ENCODE measurements at regions not wholly inside any gene's neighbourhood (a gene's known extent, or its start where the extent isn't known, plus 50 kb on each side); places are given as distances from the start of the nearest gene placed in this dataset.

- Histone ChIP-seq H3K4me1 (ENCODE audit: control insufficient read depth, insufficient read depth, low read length) (no peaks in the 10 kb centered on the region), H3K27ac (ENCODE audit: low read length) (no peak overlapping the region), H3K36me3 (ENCODE audit: control insufficient read depth, insufficient read depth, low read length) (no peaks in the 10 kb centered on the region), H3K9me3 (ENCODE audit: control insufficient read depth, insufficient read depth, low read depth, low read length) (no peaks in the 10 kb centered on the region), H3K4me3 (ENCODE audit: low read depth in 2 of 2, low read length in 2 of 2) (no peak overlapping the region), H3K27me3 (ENCODE audit: control insufficient read depth, insufficient read depth, low read length) (no peaks in the 10 kb centered on the region)
- BruUV-seq (replicated peaks): no TSS peak
- POLR2A ChIA-PET: no interaction called here
- CTCF ChIA-PET: no interaction called here
- ATAC-seq (no peak), DNase-seq (ENCODE audit: low read depth, low spot score) (no peak)
- in situ Hi-C loops (cut with HindIII; ENCODE audit: low pct_unique_long_range_greater_than_20kb, low sequenced_read_pairs): loop anchor here (25.0 kb wide), 1 partner anchor 112 kb away; no protein-coding TSS in a partner anchor
- TF ChIP-seq REST (IDR thresholded peaks at IDR 0.05; ENCODE audit: insufficient read depth in 1 of 2, low read depth in 2 of 2, low read length in 1 of 2) (no peak), SIN3A (IDR thresholded peaks at IDR 0.05; ENCODE audit: borderline replicate concordance, insufficient read depth, low read depth, low read length) (no peak)
- TF ChIP-seq, protein P1, sequence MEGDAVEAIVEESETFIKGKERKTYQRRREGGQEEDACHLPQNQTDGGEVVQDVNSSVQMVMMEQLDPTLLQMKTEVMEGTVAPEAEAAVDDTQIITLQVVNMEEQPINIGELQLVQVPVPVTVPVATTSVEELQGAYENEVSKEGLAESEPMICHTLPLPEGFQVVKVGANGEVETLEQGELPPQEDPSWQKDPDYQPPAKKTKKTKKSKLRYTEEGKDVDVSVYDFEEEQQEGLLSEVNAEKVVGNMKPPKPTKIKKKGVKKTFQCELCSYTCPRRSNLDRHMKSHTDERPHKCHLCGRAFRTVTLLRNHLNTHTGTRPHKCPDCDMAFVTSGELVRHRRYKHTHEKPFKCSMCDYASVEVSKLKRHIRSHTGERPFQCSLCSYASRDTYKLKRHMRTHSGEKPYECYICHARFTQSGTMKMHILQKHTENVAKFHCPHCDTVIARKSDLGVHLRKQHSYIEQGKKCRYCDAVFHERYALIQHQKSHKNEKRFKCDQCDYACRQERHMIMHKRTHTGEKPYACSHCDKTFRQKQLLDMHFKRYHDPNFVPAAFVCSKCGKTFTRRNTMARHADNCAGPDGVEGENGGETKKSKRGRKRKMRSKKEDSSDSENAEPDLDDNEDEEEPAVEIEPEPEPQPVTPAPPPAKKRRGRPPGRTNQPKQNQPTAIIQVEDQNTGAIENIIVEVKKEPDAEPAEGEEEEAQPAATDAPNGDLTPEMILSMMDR (IDR thresholded peaks at IDR 0.05): no peak
- intact Hi-C loops (cut with micrococcal nuclease; ENCODE audit: unreplicated experiment): no loop called here
Measured at GRCh38 chr3:56975567-56975966, 84.9 kb upstream of the SPATA12 start.

- H3K4me1 ChIP-seq (ENCODE audit: control insufficient read depth, insufficient read depth, low read length): no peaks in the 10 kb centered on the region; the same call in 1 of the 2 replicates
- H3K9me3 ChIP-seq (ENCODE audit: control insufficient read depth, insufficient read depth, low read depth, low read length): no peaks in the 10 kb centered on the region
- intact Hi-C loops (cut with micrococcal nuclease; ENCODE audit: unreplicated experiment) (no loop called here), in situ Hi-C loops (cut with HindIII; ENCODE audit: low pct_unique_long_range_greater_than_20kb, low sequenced_read_pairs) (no loop called here)
- DNase-seq (ENCODE audit: low read depth, low spot score): no peak
- no peak for ATAC-seq
- no TSS peak for BruUV-seq (replicated peaks)
- H3K27me3 ChIP-seq (ENCODE audit: control insufficient read depth, insufficient read depth, low read length): no peaks in the 10 kb centered on the region
- no peak for TF ChIP-seq SIN3A (IDR thresholded peaks at IDR 0.05; ENCODE audit: borderline replicate concordance, insufficient read depth, low read depth, low read length)
- TF ChIP-seq TCF7L2 (IDR thresholded peaks at IDR 0.05; ENCODE audit: low read depth, low read length): no peak
- no peak for TF ChIP-seq POLR2AphosphoS5 (IDR thresholded peaks at IDR 0.05; ENCODE audit: low read depth, low read length)
- TF ChIP-seq, protein P1 (IDR thresholded peaks at IDR 0.05): no peak
- no peak for TF ChIP-seq REST (IDR thresholded peaks at IDR 0.05; ENCODE audit: insufficient read depth in 1 of 2, low read depth in 2 of 2, low read length in 1 of 2)
- H3K36me3 ChIP-seq (ENCODE audit: control insufficient read depth, insufficient read depth, low read length): no peaks in the 10 kb centered on the region
- no peak overlapping the region for H3K27ac ChIP-seq (ENCODE audit: low read length)
- CTCF ChIA-PET: no interaction called here
- no peak overlapping the region for H3K4me3 ChIP-seq (ENCODE audit: low read depth in 2 of 2, low read length in 2 of 2)
- POLR2A ChIA-PET: no interaction called here
Measured at GRCh38 chr3:56974247-56974930, 86.1 kb upstream of the SPATA12 start.
